ENCODE measurements at regions not wholly inside any gene's neighbourhood (a gene's known extent, or its start where the extent isn't known, plus 50 kb on each side); places are given as distances from the start of the nearest gene placed in this dataset.
A peak's percentile ranks its signal among the peaks of the same experiment; 100 is the strongest.

DNA sequence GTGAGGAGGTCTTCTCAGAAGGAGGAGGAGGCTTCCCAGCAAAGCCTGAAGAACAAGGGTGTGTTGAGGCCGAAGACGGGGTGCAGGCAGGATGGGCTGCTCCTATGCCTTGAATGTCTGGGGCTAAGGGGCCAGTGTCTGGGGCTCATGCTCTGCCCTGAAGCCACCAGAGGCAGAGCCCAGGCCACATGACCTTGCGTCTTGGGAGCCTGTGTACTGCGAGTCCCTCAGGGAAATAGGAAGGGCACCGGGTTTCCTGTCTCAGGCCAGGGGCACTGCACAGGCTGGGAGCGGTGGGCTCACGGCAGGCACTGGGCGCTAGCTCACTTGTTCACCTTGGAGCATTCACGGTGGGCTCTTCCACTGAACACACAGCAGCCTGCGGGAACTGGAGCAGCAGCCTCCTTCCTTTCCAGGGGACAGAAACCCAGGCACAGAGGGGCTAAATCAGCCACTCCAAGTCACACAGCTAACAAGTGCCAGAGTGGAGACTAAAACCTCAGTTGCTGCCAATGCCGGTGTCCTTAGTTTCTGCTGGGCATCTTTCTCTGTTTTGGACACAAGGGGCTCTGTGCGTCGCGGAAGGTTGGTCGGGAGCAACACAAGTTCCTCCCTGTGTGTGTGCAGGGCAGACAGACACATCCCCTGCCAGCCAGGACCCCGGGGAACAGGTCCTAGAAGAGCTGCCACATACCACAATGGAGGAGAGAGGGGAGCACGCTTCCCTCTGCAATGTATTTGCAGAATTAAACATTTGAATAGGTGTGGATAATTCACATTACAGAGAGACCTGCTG lies 104.8 kb upstream of the C1orf174 start:
- H3K27ac Mint-ChIP-seq (ENCODE audit: unreplicated experiment) = no peak overlapping the region
- no peak overlapping the region for H3K4me3 Mint-ChIP-seq (ENCODE audit: unreplicated experiment)
- no peaks in the 10 kb centered on the region for H3K4me1 Mint-ChIP-seq (ENCODE audit: unreplicated experiment)
- H3K9me3 Mint-ChIP-seq (ENCODE audit: unreplicated experiment) = peaks cover 17% of the 10 kb centered on the region
- no peak for TF ChIP-seq CTCF (IDR thresholded peaks at IDR 0.05; ENCODE audit: unreplicated experiment)
- peaks cover 7% of the 10 kb centered on the region for H3K27me3 Mint-ChIP-seq (ENCODE audit: unreplicated experiment)
- peaks cover 10% of the 10 kb centered on the region for H3K36me3 Mint-ChIP-seq (ENCODE audit: low read depth, unreplicated experiment)
- DNase-seq (ENCODE audit: low spot score) = no peak

DNA sequence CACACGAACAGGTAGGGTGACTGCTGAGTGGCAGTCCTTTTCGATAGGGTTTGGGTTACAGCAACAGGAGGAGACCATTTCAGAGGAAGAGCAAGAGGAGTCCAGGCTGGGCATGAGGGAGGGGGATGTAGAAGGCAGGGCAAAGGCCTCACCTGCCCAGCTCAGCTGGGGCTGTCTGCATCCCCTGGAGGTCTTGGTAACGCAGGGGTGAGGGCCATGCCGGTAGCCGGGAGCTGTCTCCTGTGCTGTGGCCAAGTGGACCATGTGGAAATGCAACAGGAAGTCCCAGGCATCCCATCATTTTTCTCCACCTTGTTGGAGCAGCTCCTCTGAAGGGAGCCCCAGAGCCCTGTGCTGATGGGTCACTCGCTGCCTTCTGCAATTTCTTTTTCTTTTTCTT lies 105.4 kb upstream of the C1orf174 start:
- no peaks in the 10 kb centered on the region for H3K4me1 Mint-ChIP-seq (ENCODE audit: unreplicated experiment)
- peaks cover 17% of the 10 kb centered on the region for H3K9me3 Mint-ChIP-seq (ENCODE audit: unreplicated experiment)
- DNase-seq (ENCODE audit: low spot score) = no peak

GRCh38 chr1:4006676-4007374 lies 106.8 kb upstream of the C1orf174 start:
- Mint-ChIP-seq H3K4me1 (ENCODE audit: unreplicated experiment) (no peaks in the 10 kb centered on the region), H3K36me3 (ENCODE audit: low read depth, unreplicated experiment) (peaks cover 10% of the 10 kb centered on the region), H3K4me3 (ENCODE audit: unreplicated experiment) (peak overlapping the region; percentile 62), H3K9me3 (ENCODE audit: unreplicated experiment) (peaks cover 17% of the 10 kb centered on the region), H3K27ac (ENCODE audit: unreplicated experiment) (no peak overlapping the region), H3K27me3 (ENCODE audit: unreplicated experiment) (peaks cover 5% of the 10 kb centered on the region)
- DNase-seq (ENCODE audit: low spot score) = no peak
- no peak for TF ChIP-seq CTCF (IDR thresholded peaks at IDR 0.05; ENCODE audit: unreplicated experiment)

More for the DNA sequence above, 105.4 kb upstream of the C1orf174 start:
- Mint-ChIP-seq H3K36me3 (ENCODE audit: low read depth, unreplicated experiment) (peaks cover 10% of the 10 kb centered on the region), H3K27ac (ENCODE audit: unreplicated experiment) (no peak overlapping the region), H3K4me3 (ENCODE audit: unreplicated experiment) (no peak overlapping the region), H3K27me3 (ENCODE audit: unreplicated experiment) (peaks cover 7% of the 10 kb centered on the region)
- TF ChIP-seq CTCF (IDR thresholded peaks at IDR 0.05; ENCODE audit: unreplicated experiment) = no peak

DNA sequence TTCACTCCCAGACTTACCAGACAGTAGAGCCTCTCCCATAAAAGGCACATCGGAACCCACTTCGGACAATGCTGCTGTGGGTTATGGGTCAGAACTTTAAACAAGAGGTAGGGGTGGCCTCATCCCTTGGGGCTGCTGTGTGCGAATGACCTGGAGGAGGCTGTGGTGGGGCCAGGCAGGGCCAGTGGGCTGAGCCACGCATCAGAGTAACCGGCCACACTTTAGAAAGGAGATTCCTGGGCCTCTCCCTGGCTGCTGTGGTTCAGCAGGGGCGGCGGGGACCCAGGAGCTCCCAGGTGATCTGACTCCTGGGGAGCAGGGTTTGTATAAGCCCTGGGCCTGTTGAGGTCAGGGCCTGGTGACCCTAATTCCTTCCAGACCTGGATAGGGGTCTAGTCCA lies 110.2 kb upstream of the C1orf174 start:
- peaks cover 14% of the 10 kb centered on the region for H3K9me3 Mint-ChIP-seq (ENCODE audit: unreplicated experiment)
- no peaks in the 10 kb centered on the region for H3K4me1 Mint-ChIP-seq (ENCODE audit: unreplicated experiment)
- no peak overlapping the region for H3K4me3 Mint-ChIP-seq (ENCODE audit: unreplicated experiment)
- DNase-seq (ENCODE audit: low spot score) = no peak
- no peak for TF ChIP-seq CTCF (IDR thresholded peaks at IDR 0.05; ENCODE audit: unreplicated experiment)
- peaks cover 5% of the 10 kb centered on the region for H3K27me3 Mint-ChIP-seq (ENCODE audit: unreplicated experiment)
- H3K27ac Mint-ChIP-seq (ENCODE audit: unreplicated experiment) = no peak overlapping the region
- H3K36me3 Mint-ChIP-seq (ENCODE audit: low read depth, unreplicated experiment) = peaks cover 7% of the 10 kb centered on the region
